ENCODE measurements at regions not wholly inside any gene's neighbourhood (a gene's known extent, or its start where the extent isn't known, plus 50 kb on each side); places are given as distances from the start of the nearest gene placed in this dataset.

- H3K27ac ChIP-seq = no peak overlapping the region
- in situ Hi-C loops (cut with MboI; ENCODE audit: low sequenced_read_pairs in 4 of 4) = no loop called here
Observed at GRCh38 chr5:54671681-54672080, 154.1 kb downstream of the SNX18 start.

DNA sequence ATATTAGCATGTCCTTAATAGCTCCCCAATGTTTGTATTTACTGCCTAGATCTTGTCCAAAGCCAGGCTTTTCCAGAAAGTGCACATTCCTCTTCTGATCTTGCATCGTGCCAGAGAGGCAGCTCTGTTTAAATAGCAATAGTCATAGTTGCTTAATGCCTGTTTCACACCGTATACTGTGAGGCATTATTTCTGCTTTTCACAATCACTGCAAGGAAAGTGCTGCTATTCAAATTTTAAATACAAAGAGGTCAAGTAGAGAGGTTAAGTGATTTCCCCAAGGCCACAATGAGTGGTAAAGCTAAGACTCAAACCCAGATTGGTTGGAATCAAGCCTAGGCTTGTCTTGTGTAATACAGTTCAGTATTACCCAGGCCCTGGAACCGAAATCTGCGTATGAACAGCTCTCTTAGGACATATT lies 153.6 kb downstream of the SNX18 start:
- in situ Hi-C loops (cut with MboI; ENCODE audit: low sequenced_read_pairs in 4 of 4) (no loop called here), intact Hi-C loops (cut with DNase I; ENCODE audit: low total_unique reads) (no loop called here)
- no peaks in the 10 kb centered on the region for H3K9me3 ChIP-seq
- ATAC-seq = peak in 1 of 2 donors; percentile 55
- no peaks in the 10 kb centered on the region for H3K4me1 ChIP-seq
- no peak overlapping the region for H3K4me3 ChIP-seq
- no peaks in the 10 kb centered on the region for H3K27me3 ChIP-seq
- no peaks in the 10 kb centered on the region for H3K36me3 ChIP-seq
- TF ChIP-seq, protein P1, sequence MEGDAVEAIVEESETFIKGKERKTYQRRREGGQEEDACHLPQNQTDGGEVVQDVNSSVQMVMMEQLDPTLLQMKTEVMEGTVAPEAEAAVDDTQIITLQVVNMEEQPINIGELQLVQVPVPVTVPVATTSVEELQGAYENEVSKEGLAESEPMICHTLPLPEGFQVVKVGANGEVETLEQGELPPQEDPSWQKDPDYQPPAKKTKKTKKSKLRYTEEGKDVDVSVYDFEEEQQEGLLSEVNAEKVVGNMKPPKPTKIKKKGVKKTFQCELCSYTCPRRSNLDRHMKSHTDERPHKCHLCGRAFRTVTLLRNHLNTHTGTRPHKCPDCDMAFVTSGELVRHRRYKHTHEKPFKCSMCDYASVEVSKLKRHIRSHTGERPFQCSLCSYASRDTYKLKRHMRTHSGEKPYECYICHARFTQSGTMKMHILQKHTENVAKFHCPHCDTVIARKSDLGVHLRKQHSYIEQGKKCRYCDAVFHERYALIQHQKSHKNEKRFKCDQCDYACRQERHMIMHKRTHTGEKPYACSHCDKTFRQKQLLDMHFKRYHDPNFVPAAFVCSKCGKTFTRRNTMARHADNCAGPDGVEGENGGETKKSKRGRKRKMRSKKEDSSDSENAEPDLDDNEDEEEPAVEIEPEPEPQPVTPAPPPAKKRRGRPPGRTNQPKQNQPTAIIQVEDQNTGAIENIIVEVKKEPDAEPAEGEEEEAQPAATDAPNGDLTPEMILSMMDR (IDR thresholded peaks at IDR 0.05 in 4 of 5, conservative IDR thresholded peaks at IDR 0.05 in 1 of 5) = no peak
- no peak for TF ChIP-seq POLR2A (IDR thresholded peaks at IDR 0.05)
- H3K27ac ChIP-seq = no peak overlapping the region
- DNase-seq = no peak

More at GRCh38 chr5:54671681-54672080, 154.1 kb downstream of the SNX18 start:
- TF ChIP-seq POLR2A (IDR thresholded peaks at IDR 0.05) = no peak
- TF ChIP-seq, protein P1 (IDR thresholded peaks at IDR 0.05 in 4 of 5, conservative IDR thresholded peaks at IDR 0.05 in 1 of 5) = no peak
- DNase-seq (no peak), ATAC-seq (no peak)
- Histone ChIP-seq H3K4me1 (no peaks in the 10 kb centered on the region), H3K9me3 (no peaks in the 10 kb centered on the region), H3K36me3 (no peaks in the 10 kb centered on the region), H3K4me3 (no peak overlapping the region), H3K27me3 (no peaks in the 10 kb centered on the region)
- intact Hi-C loops (cut with DNase I; ENCODE audit: low total_unique reads) = no loop called here

DNA sequence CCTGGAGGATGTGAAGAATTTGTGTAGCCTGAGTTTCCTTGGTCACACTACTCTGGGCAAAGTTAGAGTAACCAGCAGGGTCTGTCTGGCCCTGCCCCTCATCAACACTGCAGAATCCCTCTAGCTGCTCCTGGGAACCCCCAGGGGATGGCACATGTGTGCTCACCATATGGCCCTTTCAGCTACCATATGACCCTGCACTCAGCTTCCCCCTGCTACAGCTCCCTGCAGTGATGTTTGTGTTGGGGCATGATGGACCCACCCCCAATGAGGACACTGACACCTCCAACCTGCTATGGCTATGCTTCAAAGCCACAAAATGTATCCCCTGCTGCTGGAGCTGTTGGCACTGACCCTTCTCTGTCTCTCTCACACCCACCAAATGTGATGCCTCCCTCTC lies 152.7 kb downstream of the SNX18 start:
- H3K9me3 ChIP-seq = no peaks in the 10 kb centered on the region
- intact Hi-C loops (cut with DNase I; ENCODE audit: low total_unique reads) = no loop called here
- H3K36me3 ChIP-seq = no peaks in the 10 kb centered on the region
- H3K4me3 ChIP-seq = no peak overlapping the region
- H3K4me1 ChIP-seq = no peaks in the 10 kb centered on the region
- no peak overlapping the region for H3K27ac ChIP-seq
- no peak for DNase-seq
- H3K27me3 ChIP-seq = no peaks in the 10 kb centered on the region
- no peak for TF ChIP-seq POLR2A (IDR thresholded peaks at IDR 0.05)
- TF ChIP-seq, protein P1 (IDR thresholded peaks at IDR 0.05 in 4 of 5, conservative IDR thresholded peaks at IDR 0.05 in 1 of 5) = no peak
- in situ Hi-C loops (cut with MboI; ENCODE audit: low sequenced_read_pairs in 4 of 4) = no loop called here
- ATAC-seq = no peak

DNA sequence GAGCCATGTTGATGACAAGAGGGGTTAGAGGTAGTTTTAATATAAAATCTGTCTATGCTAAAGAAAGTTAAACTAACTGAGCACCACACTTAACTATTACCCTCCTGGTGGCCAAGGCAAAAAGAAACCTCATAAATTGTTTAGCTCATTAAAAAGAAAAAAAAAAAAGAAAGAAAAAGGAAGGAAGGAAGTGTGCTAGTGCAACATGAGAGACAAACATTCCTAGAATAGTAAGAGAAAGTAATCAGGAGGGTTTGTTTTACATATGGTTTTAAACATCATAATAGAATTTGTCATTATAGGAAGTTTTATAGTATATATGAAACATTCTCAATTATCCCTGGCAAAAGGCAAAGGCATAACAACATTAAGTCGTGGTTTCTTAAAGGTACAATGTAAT lies 152.3 kb downstream of the SNX18 start:
- no peaks in the 10 kb centered on the region for H3K9me3 ChIP-seq
- TF ChIP-seq, protein P1 (IDR thresholded peaks at IDR 0.05 in 4 of 5, conservative IDR thresholded peaks at IDR 0.05 in 1 of 5) = no peak
- no peak for TF ChIP-seq POLR2A (IDR thresholded peaks at IDR 0.05)
- no peak overlapping the region for H3K27ac ChIP-seq
- intact Hi-C loops (cut with DNase I; ENCODE audit: low total_unique reads) = no loop called here
- no peaks in the 10 kb centered on the region for H3K36me3 ChIP-seq
- DNase-seq = no peak
- no peak for ATAC-seq
- H3K4me3 ChIP-seq = no peak overlapping the region
- no peaks in the 10 kb centered on the region for H3K4me1 ChIP-seq
- no peaks in the 10 kb centered on the region for H3K27me3 ChIP-seq
- in situ Hi-C loops (cut with MboI; ENCODE audit: low sequenced_read_pairs in 4 of 4) = no loop called here

DNA sequence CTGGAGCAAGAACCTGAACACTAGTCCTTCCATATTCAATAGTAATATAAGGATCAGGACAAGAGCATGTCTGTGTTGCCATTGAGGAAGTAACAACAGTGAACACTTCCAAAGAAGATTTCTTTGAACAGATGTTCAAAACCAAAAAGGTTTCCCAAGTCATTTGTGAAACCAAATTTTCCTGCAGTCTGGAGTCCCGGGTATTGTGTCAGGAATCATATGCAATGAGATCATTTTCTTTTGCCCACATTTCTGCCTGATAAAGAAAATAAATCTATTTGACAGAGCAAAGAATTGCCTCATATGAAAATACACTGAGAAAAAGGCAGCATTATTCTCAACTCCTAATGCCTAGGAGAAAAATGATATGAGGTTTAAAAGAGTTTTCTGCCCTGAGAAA lies 151.7 kb downstream of the SNX18 start:
- no peak overlapping the region for H3K27ac ChIP-seq
- intact Hi-C loops (cut with DNase I; ENCODE audit: low total_unique reads) = no loop called here
- TF ChIP-seq, protein P1 (IDR thresholded peaks at IDR 0.05 in 4 of 5, conservative IDR thresholded peaks at IDR 0.05 in 1 of 5) = no peak
- TF ChIP-seq POLR2A (IDR thresholded peaks at IDR 0.05) = no peak
- no peak overlapping the region for H3K4me3 ChIP-seq
- H3K36me3 ChIP-seq = no peaks in the 10 kb centered on the region
- in situ Hi-C loops (cut with MboI; ENCODE audit: low sequenced_read_pairs in 4 of 4) = no loop called here
- ATAC-seq (no peak), DNase-seq (no peak)
- no peaks in the 10 kb centered on the region for H3K9me3 ChIP-seq
- H3K4me1 ChIP-seq = no peaks in the 10 kb centered on the region
- H3K27me3 ChIP-seq = no peaks in the 10 kb centered on the region
